ENCODE measurements at regions not wholly inside any gene's neighbourhood (a gene's known extent, or its start where the extent isn't known, plus 50 kb on each side); places are given as distances from the start of the nearest gene placed in this dataset.

DNA sequence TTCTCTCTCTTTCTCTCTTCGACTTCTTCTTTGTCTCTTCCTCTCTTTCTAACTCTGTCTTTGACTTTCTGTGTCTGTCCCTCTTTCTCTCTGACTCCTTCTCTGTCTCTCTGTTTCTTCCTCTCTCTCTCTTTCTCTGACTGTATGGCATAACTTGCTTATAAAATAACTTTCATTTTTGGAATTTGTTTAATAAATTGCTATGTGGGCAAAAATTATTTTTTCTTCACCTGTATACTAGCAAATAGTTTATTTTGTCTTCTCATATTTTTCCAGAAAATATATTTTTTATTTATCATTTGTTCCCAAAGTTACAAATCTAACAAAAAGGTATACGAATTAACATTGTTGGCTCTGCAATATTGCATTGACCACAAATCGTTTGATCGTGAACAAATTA, 305.7 kb upstream of the FAM98A start:
- DNase-seq: no peak

DNA sequence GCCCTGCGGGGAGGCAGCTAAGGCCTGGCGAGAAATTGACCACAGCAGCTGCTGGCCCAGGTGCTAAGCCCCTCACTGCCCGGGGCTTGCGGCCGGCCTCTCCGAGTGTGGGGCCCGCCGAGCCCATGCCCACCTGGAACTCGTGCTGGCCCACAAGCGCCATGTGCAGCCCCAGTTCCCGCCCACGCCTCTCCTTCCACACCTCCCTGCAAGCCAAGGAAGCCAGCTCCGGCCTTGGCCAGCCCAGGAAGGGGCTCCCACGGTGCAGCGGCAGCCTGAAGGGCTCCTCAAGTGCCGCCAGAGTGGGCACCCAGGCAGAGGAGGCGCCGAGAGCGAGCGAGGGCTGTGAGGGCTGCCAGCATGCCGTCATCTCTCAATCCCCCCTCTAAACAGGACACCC, 304.6 kb upstream of the FAM98A start:
- DNase-seq: no peak

- no peak for DNase-seq
These were observed 304.1 kb upstream of the FAM98A start for GRCh38 chr2:33903215-33903614.

GRCh38 chr2:33900610-33901009, 301.5 kb upstream of the FAM98A start:
- DNase-seq: no peak

DNA sequence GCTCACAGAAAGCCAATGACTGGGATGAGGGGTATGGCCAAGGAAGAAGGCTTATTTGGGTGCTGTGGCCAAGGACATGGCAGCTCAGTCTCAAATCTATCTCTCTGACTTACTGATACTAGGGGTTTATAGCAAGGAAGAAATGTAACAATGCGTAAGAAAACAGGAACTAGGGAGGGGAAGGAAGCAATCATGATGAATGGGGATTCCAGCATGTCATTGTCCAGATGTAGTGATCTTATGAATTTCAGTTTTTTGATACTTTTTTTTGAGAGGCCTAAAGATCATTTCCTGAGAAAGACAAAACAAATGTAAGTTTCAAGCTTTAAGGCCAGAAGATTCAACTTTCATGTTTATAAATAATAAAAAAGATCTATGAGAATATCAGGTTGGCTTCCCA, 298.6 kb upstream of the FAM98A start:
- DNase-seq: no peak

GRCh38 chr2:33893824-33894223, 294.7 kb upstream of the FAM98A start:
- no peak for DNase-seq

DNA sequence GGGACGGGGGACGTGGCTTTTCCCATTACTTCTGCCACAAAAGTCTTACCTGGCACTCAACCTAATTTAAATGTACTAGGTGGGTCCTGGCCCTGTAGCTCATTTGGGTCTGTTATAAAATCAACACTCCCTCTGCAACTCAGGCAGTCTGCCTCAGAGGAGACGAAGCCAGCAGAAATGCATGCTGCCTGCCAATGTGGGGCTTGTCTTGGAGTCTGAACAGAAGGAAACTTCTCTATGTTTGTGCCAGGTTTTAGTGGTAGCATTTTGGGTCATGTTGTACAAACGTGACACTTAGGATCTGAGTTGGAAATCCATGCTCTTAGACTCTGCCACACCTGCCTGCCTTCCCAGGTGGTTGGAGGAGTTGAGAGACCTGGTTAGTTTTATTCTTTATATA, 292.5 kb upstream of the FAM98A start:
- no peak for DNase-seq

- no peak for DNase-seq
These were observed 291.6 kb upstream of the FAM98A start for GRCh38 chr2:33890686-33891085.

DNA sequence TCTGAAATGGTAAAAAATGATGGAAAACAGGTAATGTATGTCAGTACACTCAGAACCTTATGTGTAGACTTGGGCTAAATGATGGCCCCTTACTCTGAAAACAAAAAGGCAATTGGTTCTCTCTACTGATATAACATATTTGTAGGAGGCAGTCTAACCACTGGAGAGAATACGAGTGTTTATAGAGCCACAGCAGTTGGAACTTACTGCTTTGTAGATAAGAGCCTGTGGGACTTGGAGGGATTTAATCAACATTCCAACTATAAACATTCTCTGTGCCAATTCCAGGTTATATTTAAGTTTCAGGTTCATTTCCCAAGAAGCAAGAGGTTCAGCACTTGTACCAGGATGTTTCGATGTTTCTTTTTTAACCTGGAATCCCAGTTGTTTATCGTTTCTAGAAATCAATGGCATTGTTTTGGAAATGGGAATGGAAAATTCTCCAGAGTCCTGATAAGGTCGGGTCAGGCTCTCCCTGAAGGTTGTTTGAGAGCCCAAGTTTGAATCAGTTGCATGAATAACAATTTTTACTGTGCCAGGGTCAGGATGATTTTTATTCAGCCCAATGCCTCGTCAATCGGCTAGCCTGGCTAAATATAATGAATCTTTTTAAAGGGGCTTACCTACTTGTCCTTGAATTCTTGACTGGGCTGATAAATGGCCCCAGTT, 278.4 kb upstream of the FAM98A start:
- no peak for DNase-seq

GRCh38 chr2:33873076-33873605, 274.0 kb upstream of the FAM98A start:
- no peak for DNase-seq

- no peak for DNase-seq
These were observed 260.8 kb upstream of the FAM98A start for GRCh38 chr2:33859811-33860461.

GRCh38 chr2:33859176-33859575, 260.1 kb upstream of the FAM98A start:
- DNase-seq: no peak

- no peak for DNase-seq
These were observed 249.4 kb upstream of the FAM98A start for GRCh38 chr2:33848486-33848885.

GRCh38 chr2:33839791-33840190, 240.7 kb upstream of the FAM98A start:
- DNase-seq: no peak

DNA sequence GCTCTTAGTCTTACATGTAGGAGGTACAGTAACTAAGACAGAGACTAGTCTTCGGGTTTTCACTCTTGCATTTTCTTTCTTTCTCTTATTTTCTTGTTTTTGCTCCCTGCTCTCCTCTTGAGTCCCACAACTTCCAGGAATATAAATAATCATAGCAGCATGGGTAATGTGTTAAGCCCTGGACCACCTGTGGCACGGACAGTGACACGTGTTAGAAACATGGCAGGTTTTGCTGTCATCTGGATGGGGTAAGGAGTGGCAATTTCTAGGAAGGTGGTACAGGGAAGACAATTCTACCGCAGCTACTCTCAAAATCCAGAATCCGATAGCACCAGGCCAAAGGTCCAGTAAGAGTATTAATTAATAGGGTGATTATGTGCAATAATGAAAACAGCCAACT, 237.5 kb upstream of the FAM98A start:
- DNase-seq: no peak

- DNase-seq: no peak
These were observed 236.8 kb upstream of the FAM98A start for GRCh38 chr2:33835911-33836310.

DNA sequence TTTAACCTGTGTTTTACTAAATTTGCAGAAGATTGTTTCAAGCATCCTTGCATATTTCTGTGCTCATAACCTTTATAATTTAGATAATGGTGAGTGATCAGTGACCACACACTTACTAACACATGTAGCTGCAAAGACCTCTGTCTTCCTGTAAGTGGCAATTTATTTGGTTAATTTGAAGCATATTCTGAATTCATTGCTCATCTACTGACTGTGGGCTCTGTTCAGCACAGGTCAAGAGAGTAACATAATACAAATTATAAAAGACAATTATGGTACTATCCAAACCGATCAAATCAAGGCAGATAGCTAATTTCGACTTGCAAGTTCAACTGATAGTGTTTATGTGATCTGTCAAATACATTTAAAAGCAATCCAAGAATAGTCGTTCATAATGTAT, 223.9 kb upstream of the FAM98A start:
- no peak for DNase-seq

DNA sequence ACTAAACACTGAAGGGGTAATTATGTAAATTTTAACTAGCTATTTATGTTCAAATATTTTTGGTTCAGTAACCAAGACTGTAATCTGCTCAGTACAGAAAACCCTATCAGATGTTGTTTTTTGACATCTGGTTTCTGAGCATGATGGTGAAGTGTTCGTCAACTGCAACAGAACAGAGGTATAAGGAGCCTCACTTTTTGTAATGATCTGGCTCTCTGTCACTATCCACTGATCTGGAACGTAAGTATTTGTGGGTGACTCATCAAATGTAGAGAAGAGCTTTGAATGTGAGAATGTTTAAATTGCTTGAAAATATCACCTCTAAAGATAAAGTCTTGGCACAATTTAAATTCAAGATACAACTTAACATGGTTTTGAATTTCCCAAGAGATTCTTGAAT, 213.6 kb upstream of the FAM98A start:
- no peak for DNase-seq

DNA sequence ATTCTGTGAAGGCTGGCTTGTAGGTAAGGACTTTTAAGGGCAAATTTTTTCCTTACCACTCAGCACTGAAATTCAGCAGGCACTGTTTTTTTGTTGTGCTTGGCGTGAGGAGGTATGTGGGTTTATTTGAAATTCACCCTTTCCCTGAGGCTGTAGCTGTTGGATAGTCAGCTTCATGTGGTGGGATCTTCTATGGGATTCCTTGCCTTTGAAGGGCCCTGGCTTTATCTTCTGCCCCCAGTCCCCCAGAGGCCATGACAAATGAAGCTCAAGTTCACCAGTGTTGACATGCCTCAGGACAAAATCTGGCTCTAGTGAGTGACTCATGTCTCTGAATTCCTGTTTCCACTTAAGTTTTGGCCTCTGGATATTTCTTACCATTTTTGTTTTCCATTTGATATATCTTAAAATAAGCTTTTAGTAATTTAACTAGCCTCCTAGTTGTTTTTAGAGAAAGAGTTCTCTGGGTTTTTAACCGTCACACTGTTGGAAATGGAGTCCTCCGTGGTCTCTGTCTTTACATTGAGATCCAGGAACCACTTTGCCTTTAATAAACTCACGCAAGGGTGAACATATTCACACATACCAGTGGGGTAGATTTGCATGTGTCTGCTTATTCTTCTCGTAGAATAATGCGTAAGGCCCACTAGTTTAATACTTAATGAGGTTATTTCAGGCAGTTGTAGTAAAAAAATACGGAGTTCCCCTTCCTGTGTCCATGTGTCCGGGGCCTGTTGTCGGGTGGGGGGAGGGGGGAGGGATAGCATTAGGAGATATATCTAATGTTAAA, 211.1 kb upstream of the FAM98A start:
- DNase-seq: no peak

GRCh38 chr2:33806041-33806440, 206.9 kb upstream of the FAM98A start:
- no peak for DNase-seq

DNA sequence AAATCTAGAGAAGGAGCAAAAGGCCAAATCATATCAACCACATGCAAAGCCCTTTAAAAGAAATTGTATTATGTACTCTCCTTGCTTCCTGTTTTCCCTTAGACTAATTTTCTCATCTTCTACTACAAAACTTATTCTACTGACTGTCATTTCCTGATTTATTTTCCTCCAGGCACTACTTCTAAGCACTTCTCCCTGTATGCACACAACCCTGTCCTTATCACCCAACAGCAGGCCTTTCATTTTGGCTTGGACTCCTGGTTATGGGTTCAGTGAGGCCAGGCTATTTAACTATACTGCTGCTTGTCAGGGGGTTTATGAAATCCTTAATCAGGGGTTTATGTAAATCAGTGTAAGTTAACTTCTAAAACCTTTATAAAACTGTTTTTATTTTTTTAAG, 205.1 kb upstream of the FAM98A start:
- no peak for DNase-seq

- DNase-seq: no peak
These were observed 197.4 kb upstream of the FAM98A start for GRCh38 chr2:33796511-33796910.

DNA sequence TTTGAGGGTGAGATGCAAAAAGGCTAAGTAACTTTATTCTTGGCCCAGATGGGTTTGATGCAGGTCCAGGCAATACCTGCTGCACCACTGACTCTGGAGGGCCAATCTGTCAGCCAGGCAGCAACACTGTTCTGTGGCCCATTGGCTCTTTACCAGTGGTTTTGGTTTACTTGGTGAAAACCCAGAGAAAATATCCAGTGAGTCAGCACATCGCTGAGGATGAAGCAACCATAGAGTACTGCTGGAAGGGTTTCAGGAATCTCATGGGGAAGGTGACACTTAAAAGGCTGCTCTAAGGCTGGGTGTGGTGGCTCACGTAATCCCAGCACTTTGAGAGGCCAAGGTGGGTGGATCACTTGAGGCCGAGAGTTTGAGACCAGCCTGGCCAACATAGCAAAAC, 192.5 kb upstream of the FAM98A start:
- DNase-seq: no peak

DNA sequence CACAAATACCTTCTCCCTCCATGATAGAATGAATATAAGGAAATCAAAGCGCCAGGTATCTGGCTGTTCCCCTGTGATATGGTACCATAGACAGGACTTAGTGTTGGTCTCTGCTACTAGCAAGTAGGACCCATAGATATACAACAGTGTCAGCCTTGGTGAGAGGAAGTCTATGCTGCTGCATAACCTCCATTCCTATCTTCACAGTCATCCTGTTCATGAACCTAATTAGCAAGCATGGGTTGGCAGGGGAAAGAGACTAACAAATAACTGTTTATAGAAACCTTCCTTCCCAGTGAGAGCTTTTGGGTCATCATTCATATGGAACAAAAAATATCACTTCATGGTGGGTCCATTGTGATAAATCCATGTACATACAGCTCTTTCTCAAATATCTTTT, 188.9 kb upstream of the FAM98A start:
- no peak for DNase-seq

All from NCI-H2029 treated with DMSO at 0.1 percent for 48 hours (cell line).